Vagina (tissue), 2 donors: ENCODE measurements at regions not wholly inside any gene's neighbourhood (a gene's known extent, or its start where the extent isn't known, plus 50 kb on each side); places are given as distances from the start of the nearest gene placed in this dataset.
A peak's percentile ranks its signal among the peaks of the same experiment; 100 is the strongest.

Experiments used
- DNase-seq, 2 donors: peaks; one replicate each; pipeline ENCODE4 v3.0.0-alpha.2; 2017; ENCODE audit errors: extremely low spot score in 2 of 2
- H3K27ac ChIP-seq: fragments of 200-600 bp; sonication (generic); one replicate; pipeline ENCODE4 v1.5.1; 2019
- H3K27me3 ChIP-seq: fragments of 200-600 bp; sonication (generic); one replicate; pipeline ENCODE4 v1.5.1; 2019
- H3K36me3 ChIP-seq, 2 donors: fragments of 200-600 bp; sonication (generic); one replicate each; pipeline ENCODE4 v1.5.1; 2017 to 2019
- H3K4me1 ChIP-seq: fragments of 200-600 bp; sonication (generic); one replicate; pipeline ENCODE4 v1.5.1; 2019
- H3K4me3 ChIP-seq, 2 donors: fragments of 200-600 bp; sonication (generic); 1 replicate in 1 of 2; 2 replicates in 1 of 2; pipeline ENCODE4 v1.5.1; 2016 to 2019
- H3K9me3 ChIP-seq: fragments of 200-600 bp; sonication (generic); one replicate; pipeline ENCODE4 v1.5.1; 2019
- POLR2A ChIP-seq, 2 donors: fragments of 450-650 bp; IDR thresholded peaks; one replicate each; pipeline ENCODE4 v1.6.1; 2017; ENCODE audit warnings: antibody characterized with exemption in 2 of 2, mild to moderate bottlenecking in 2 of 2, moderate library complexity in 2 of 2
- POLR2AphosphoS5 ChIP-seq, 2 donors: sonication (generic); formaldehyde crosslinking; IDR thresholded peaks; one replicate each; pipeline ENCODE4 v1.9.0; 2017; ENCODE audit warnings: antibody characterized with exemption in 2 of 2, mild to moderate bottlenecking in 2 of 2, low read depth in 1 of 2; ENCODE audit not compliant: insufficient read depth in 1 of 2
- intact Hi-C: fragments of 100-400 bp; cut with DNase I; formaldehyde crosslinking; loops from one replicate; pipeline ENCODE4 v1.15.1; 2023
- TF ChIP-seq, protein P1 (sequence below), 3 experiments: fragments of 450-650 bp in 2 of 3; fragments of 200-600 bp in 1 of 3; sonication (generic) in 1 of 3; IDR thresholded peaks; one replicate each; pipeline ENCODE4 v1.5.1; 2017 to 2019; ENCODE audit warnings: antibody characterized with exemption in 3 of 3, mild to moderate bottlenecking in 2 of 3, moderate library complexity in 2 of 3

DNA sequence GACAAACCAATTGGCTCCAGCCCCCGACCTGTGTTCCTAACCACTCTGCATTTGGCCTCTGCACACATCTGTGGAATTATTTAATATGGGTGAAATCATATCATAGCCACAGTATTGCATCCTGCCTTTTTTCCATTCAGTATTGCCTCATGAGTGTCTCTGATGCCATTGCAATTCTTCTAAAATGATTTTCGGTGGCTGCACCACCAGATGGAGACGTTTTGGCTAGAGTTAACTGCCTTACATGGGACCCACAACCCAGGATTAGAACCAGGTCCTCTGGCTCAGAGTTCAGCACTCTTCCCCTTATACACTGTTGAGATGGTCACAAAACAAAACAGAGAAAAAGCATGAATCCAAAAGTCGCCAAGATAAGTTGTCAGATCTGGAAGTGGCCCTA is 180.8 kb downstream of the EMX2 start:
- intact Hi-C loops, result no loop called here
- TF ChIP-seq POLR2AphosphoS5 (IDR thresholded peaks at IDR 0.05; ENCODE audit: insufficient read depth in 1 of 2, low read depth in 1 of 2) (no peak), POLR2A (IDR thresholded peaks at IDR 0.05) (no peak)
- TF ChIP-seq, protein P1, sequence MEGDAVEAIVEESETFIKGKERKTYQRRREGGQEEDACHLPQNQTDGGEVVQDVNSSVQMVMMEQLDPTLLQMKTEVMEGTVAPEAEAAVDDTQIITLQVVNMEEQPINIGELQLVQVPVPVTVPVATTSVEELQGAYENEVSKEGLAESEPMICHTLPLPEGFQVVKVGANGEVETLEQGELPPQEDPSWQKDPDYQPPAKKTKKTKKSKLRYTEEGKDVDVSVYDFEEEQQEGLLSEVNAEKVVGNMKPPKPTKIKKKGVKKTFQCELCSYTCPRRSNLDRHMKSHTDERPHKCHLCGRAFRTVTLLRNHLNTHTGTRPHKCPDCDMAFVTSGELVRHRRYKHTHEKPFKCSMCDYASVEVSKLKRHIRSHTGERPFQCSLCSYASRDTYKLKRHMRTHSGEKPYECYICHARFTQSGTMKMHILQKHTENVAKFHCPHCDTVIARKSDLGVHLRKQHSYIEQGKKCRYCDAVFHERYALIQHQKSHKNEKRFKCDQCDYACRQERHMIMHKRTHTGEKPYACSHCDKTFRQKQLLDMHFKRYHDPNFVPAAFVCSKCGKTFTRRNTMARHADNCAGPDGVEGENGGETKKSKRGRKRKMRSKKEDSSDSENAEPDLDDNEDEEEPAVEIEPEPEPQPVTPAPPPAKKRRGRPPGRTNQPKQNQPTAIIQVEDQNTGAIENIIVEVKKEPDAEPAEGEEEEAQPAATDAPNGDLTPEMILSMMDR (IDR thresholded peaks at IDR 0.05), result no peak
- H3K27me3 ChIP-seq, result no peaks in the 10 kb centered on the region

DNA sequence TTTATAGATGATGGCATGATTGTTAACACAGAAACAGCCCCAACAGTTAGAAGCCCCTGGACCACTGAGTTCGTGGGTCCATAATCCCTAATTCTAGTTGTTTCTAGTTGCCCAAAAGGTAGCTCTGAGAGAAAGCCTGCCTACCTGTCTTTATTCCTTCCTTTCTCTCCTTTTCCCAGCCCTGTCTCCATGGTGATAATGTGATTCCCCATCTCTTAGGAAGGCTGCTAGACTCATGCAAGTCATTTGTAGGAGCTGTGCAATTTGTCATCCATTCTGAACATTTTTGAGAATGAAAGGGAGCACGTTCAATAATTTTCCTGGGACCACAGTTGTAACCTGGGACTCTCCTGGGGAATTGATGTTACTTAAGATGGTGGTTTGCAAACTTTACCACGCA is 183.4 kb downstream of the EMX2 start:
- peak in 1 of 2 donors; percentile 11 for DNase-seq
- no peaks in the 10 kb centered on the region for H3K27me3 ChIP-seq
- intact Hi-C loops, result no loop called here
- no peak overlapping the region for H3K27ac ChIP-seq
- TF ChIP-seq, protein P1 (IDR thresholded peaks at IDR 0.05), result no peak
- TF ChIP-seq POLR2A (IDR thresholded peaks at IDR 0.05) (no peak), POLR2AphosphoS5 (IDR thresholded peaks at IDR 0.05; ENCODE audit: insufficient read depth in 1 of 2, low read depth in 1 of 2) (no peak)
- H3K4me1 ChIP-seq, result no peaks in the 10 kb centered on the region
- no peak overlapping the region for H3K4me3 ChIP-seq
- no peaks in the 10 kb centered on the region for H3K9me3 ChIP-seq
- H3K36me3 ChIP-seq, result no peaks in the 10 kb centered on the region

More for the DNA sequence above, 180.8 kb downstream of the EMX2 start:
- Histone ChIP-seq H3K4me3 (no peak overlapping the region), H3K4me1 (no peaks in the 10 kb centered on the region), H3K36me3 (no peaks in the 10 kb centered on the region), H3K27ac (no peak overlapping the region), H3K9me3 (no peaks in the 10 kb centered on the region)
- peak in 1 of 2 donors; percentile 27 for DNase-seq

DNA sequence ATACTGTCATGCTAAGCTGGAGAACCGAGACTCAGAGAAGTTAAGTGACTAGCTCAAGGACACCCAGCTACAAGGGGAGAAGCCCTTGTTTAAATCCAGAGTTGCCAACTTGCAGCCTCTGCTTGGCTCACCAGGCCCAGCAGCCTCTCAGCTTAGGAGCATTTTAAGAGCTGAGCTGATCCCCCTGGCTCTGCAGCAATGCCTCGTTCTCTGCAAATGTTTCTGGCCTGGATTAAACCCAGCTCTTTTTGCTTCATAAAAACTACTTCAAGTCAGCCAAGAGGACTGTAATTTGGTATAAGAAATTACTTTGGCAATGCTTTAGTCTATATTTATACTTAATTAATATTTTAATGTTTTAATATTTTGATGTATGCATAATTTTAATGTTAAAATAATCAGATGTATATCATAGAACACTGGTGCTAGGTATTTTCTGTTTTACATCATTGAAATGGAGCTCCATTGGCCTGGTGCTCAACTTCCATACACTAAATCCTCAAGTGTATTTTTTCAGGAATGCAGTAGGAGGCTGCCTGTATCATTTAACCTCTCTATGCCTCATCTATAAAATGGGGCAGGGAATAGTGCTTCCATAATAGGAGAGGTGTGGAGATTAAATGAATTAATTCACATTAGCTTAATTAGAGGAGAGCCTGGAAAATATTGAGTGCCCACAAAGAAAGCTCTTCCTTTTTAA is 184.2 kb downstream of the EMX2 start:
- intact Hi-C loops, result no loop called here
- H3K4me3 ChIP-seq, result no peak overlapping the region
- peak in 1 of 2 donors; percentile 11 for DNase-seq
- no peak for TF ChIP-seq POLR2AphosphoS5 (IDR thresholded peaks at IDR 0.05; ENCODE audit: insufficient read depth in 1 of 2, low read depth in 1 of 2)
- no peaks in the 10 kb centered on the region for H3K27me3 ChIP-seq
- no peaks in the 10 kb centered on the region for H3K36me3 ChIP-seq
- no peaks in the 10 kb centered on the region for H3K4me1 ChIP-seq
- H3K27ac ChIP-seq, result no peak overlapping the region
- no peaks in the 10 kb centered on the region for H3K9me3 ChIP-seq

DNA sequence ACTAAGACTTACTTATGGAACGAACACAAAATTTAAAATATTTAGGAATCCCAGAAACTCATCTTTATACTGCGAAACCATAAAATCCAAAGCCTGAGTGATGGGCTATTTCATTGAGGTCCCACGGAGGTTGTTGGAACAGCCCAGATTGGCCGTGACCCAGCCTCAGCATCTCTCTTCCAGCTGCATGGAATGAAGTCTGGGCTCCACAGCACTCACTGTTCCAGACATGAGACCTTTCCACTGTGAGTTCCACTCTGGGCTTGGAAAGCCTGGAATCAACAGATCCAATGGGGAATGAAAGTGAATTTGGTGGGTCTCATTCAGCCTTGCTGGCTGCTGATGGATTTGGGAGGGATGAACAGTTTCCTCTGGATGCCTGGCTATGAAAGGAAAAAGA is 184.9 kb downstream of the EMX2 start:
- TF ChIP-seq POLR2AphosphoS5 (IDR thresholded peaks at IDR 0.05; ENCODE audit: insufficient read depth in 1 of 2, low read depth in 1 of 2), result no peak
- TF ChIP-seq, protein P1 (IDR thresholded peaks at IDR 0.05), result no peak
- no peak for TF ChIP-seq POLR2A (IDR thresholded peaks at IDR 0.05)
- no peaks in the 10 kb centered on the region for H3K27me3 ChIP-seq
- H3K27ac ChIP-seq, result no peak overlapping the region
- no peak for DNase-seq
- no peaks in the 10 kb centered on the region for H3K4me1 ChIP-seq
- H3K36me3 ChIP-seq, result no peaks in the 10 kb centered on the region
- intact Hi-C loops, result no loop called here
- no peaks in the 10 kb centered on the region for H3K9me3 ChIP-seq
- H3K4me3 ChIP-seq, result no peak overlapping the region

DNA sequence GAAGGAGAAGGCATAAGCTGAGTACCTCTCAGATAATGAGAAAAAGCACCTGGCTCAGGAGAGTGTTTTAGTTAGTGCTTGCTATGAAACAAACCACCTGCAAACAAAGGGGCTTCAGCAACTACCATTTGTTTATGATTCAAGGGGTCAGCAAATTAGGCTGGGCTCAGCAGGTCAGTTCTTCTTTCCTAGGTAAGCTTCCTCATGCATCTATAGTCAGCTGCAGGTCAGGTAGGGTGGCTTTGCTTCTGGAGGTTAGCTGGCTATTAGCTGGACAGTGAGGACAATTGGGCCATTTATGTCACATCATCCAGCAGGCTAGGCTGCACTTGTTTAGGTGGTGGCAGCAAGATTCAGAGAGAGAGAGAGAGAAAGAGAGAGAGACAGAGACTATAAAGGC is 185.5 kb downstream of the EMX2 start:
- no peak for TF ChIP-seq POLR2A (IDR thresholded peaks at IDR 0.05)
- TF ChIP-seq POLR2AphosphoS5 (IDR thresholded peaks at IDR 0.05; ENCODE audit: insufficient read depth in 1 of 2, low read depth in 1 of 2), result no peak
- TF ChIP-seq, protein P1 (IDR thresholded peaks at IDR 0.05), result no peak
- Histone ChIP-seq H3K27me3 (no peaks in the 10 kb centered on the region), H3K27ac (no peak overlapping the region), H3K9me3 (no peaks in the 10 kb centered on the region), H3K4me3 (no peak overlapping the region), H3K36me3 (no peaks in the 10 kb centered on the region), H3K4me1 (no peaks in the 10 kb centered on the region)
- intact Hi-C loops, result no loop called here
- peak in 1 of 2 donors; percentile 60 for DNase-seq
